Embryonic facial prominence (tissue), 1 donor: ENCODE measurements at regions not wholly inside any gene's neighbourhood (a gene's known extent, or its start where the extent isn't known, plus 50 kb on each side); places are given as distances from the start of the nearest gene placed in this dataset.
"Not testable (repeated sequence)": the region's sequence is repeated elsewhere in the genome, so short reads cannot be mapped to it uniquely, and the experiment has no call there.

ENCODE experiments used
- DNase-seq: peaks from one replicate; pipeline ENCODE4 v3.0.0-alpha.2; 2016; ENCODE audit errors: extremely low spot score

GRCh38 chr1:187819086-187819485, 990.3 kb downstream of the PLA2G4A start:
- no peak for DNase-seq

GRCh38 chr1:187836557-187836956, 1007.8 kb downstream of the PLA2G4A start:
- no peak for DNase-seq

GRCh38 chr1:187837787-187838186, 1009.0 kb downstream of the PLA2G4A start:
- no peak for DNase-seq

GRCh38 chr1:187838335-187839293, 1009.9 kb downstream of the PLA2G4A start:
- DNase-seq, result no peak

GRCh38 chr1:187839873-187840272, 1011.1 kb downstream of the PLA2G4A start:
- DNase-seq, result no peak

GRCh38 chr1:187840557-187840956, 1011.8 kb downstream of the PLA2G4A start:
- no peak for DNase-seq

- no peak for DNase-seq
Observed at GRCh38 chr1:187842406-187843165, 1013.8 kb downstream of the PLA2G4A start.

- DNase-seq, result no peak
Observed at GRCh38 chr1:187844313-187844712, 1015.6 kb downstream of the PLA2G4A start.

GRCh38 chr1:187847531-187847930, 1018.8 kb downstream of the PLA2G4A start:
- no peak for DNase-seq

- no peak for DNase-seq
Observed at GRCh38 chr1:187848321-187848720, 1019.6 kb downstream of the PLA2G4A start.

- DNase-seq, result not testable (repeated sequence)
Observed at GRCh38 chr1:187850146-187850545, 1021.4 kb downstream of the PLA2G4A start.

GRCh38 chr1:187853505-187853904, 1024.8 kb downstream of the PLA2G4A start:
- no peak for DNase-seq

GRCh38 chr1:187854457-187854856, 1025.7 kb downstream of the PLA2G4A start:
- no peak for DNase-seq

GRCh38 chr1:187862506-187862905, 1033.8 kb downstream of the PLA2G4A start:
- DNase-seq, result no peak

- no peak for DNase-seq
Observed at GRCh38 chr1:187870552-187870951, 1041.8 kb downstream of the PLA2G4A start.

GRCh38 chr1:187871177-187871845, 1042.6 kb downstream of the PLA2G4A start:
- peak; percentile 23 for DNase-seq

GRCh38 chr1:187872550-187872949, 1043.8 kb downstream of the PLA2G4A start:
- no peak for DNase-seq

GRCh38 chr1:187873126-187873525, 1044.4 kb downstream of the PLA2G4A start:
- no peak for DNase-seq

- no peak for DNase-seq
Observed at GRCh38 chr1:187876775-187877174, 1048.0 kb downstream of the PLA2G4A start.

- DNase-seq, result no peak
Observed at GRCh38 chr1:187877220-187877619, 1048.5 kb downstream of the PLA2G4A start.

- DNase-seq, result no peak
Observed at GRCh38 chr1:187878883-187879282, 1050.1 kb downstream of the PLA2G4A start.

GRCh38 chr1:187883356-187883755, 1054.6 kb downstream of the PLA2G4A start:
- DNase-seq, result no peak
